Right lobe of liver (tissue), 6 donors: ENCODE measurements at regions not wholly inside any gene's neighbourhood (a gene's known extent, or its start where the extent isn't known, plus 50 kb on each side); places are given as distances from the start of the nearest gene placed in this dataset.

Source experiments
- ATAC-seq, 4 donors: fragments of 200-7000 bp; cut with Tn5 transposase; one replicate each; pipeline ENCODE4 v1.9.1; 2020; ENCODE audit warnings: mild to moderate bottlenecking in 4 of 4, moderate library complexity in 4 of 4
- DNase-seq, 3 donors: peaks; one replicate each; pipeline ENCODE4 v3.0.0-alpha.2; 2020
- H3K27ac ChIP-seq, 3 donors: fragments of 200-600 bp; one replicate each; pipeline ENCODE4 v1.8.0; 2022
- H3K27me3 ChIP-seq, 2 donors: fragments of 200-600 bp; one replicate each; pipeline ENCODE4 v1.8.0; 2022
- H3K36me3 ChIP-seq, 4 donors: fragments of 200-600 bp; sonication (generic) in 1 of 4; one replicate each; pipeline versions ENCODE4 v1.5.1 to v1.8.0; 2017 to 2022; ENCODE audit warnings: control low read depth in 1 of 4
- H3K4me1 ChIP-seq, 4 donors: fragments of 200-600 bp; sonication (generic) in 1 of 4; one replicate each; pipeline versions ENCODE4 v1.5.1 to v1.8.0; 2017 to 2022; ENCODE audit warnings: control low read depth in 1 of 4
- H3K4me3 ChIP-seq, 3 donors: fragments of 200-600 bp; one replicate each; pipeline ENCODE4 v1.8.0; 2022
- H3K9me3 ChIP-seq, 4 donors: fragments of 200-600 bp; sonication (generic) in 1 of 4; one replicate each; pipeline versions ENCODE4 v1.5.1 to v1.8.0; 2017 to 2022; ENCODE audit warnings: control low read depth in 1 of 4
- CTCF ChIP-seq, 4 donors: fragments of 200-600 bp in 3 of 4; fragments of 450-650 bp in 1 of 4; IDR thresholded peaks; one replicate each; pipeline versions ENCODE4 v1.5.1 to v1.8.0; 2016 to 2022; ENCODE audit warnings: antibody characterized with exemption in 4 of 4, mild to moderate bottlenecking in 2 of 4
- POLR2A ChIP-seq: fragments of 450-650 bp; IDR thresholded peaks from one replicate; pipeline ENCODE4 v1.6.1; 2017; ENCODE audit warnings: antibody characterized with exemption, mild to moderate bottlenecking
- WGBS: methylation state at CpG from one replicate; pipeline ENCODE4 v1.1.6; 2018; ENCODE audit warnings: low coverage, low lambda C conversion rate; ENCODE audit not compliant: insufficient coverage; ENCODE audit errors: missing lambda C conversion rate; 5-methylcytosine and 5-hydroxymethylcytosine counted together
- intact Hi-C, 2 donors: fragments of 100-400 bp; cut with DNase I; formaldehyde crosslinking; loops; one replicate each; pipeline versions ENCODE4 v1.11.2 to v1.14.1; 2022
- donor health status: DM: no; HTN: yes; CAD: no.
- donor health status: DM: no; HTN: no; CAD: no.
- donor health status: DM: no; HTN: no; CAD: no.
- donor health status: DM: no; HTN: yes; CAD: no.
- donor health status: DM: no; HTN: yes; CAD: no.

- peak in 2 of 4 donors; percentile 38 to 39 for ATAC-seq
- H3K4me1 ChIP-seq: no peaks in the 10 kb centered on the region
Observed at GRCh38 chr2:82282111-82282882, 1977.7 kb upstream of the LRRTM1 start.

GRCh38 chr2:82279367-82279766, 1974.8 kb upstream of the LRRTM1 start:
- Histone ChIP-seq H3K4me1 (no peaks in the 10 kb centered on the region), H3K4me3 (no peak overlapping the region), H3K36me3 (no peaks in the 10 kb centered on the region), H3K27ac (no peak overlapping the region), H3K9me3 (no peaks in the 10 kb centered on the region), H3K27me3 (no peaks in the 10 kb centered on the region)
- ATAC-seq: peak in 1 of 4 donors; percentile 30
- 43% methylated on average over 1 of the region's 1 CpG for WGBS
- no peak for DNase-seq
- TF ChIP-seq CTCF (IDR thresholded peaks at IDR 0.05) (no peak), POLR2A (no peak)
- intact Hi-C loops: no loop called here

More at GRCh38 chr2:82282111-82282882, 1977.7 kb upstream of the LRRTM1 start:
- 53% methylated on average over 4 of the region's 16 CpGs for WGBS
- no peak for TF ChIP-seq POLR2A
- TF ChIP-seq CTCF (IDR thresholded peaks at IDR 0.05): peak in 3 of 4 donors; percentile 27 to 49 (median 37)
- Histone ChIP-seq H3K4me3 (no peak overlapping the region), H3K36me3 (no peaks in the 10 kb centered on the region), H3K9me3 (no peaks in the 10 kb centered on the region), H3K27ac (no peak overlapping the region), H3K27me3 (no peaks in the 10 kb centered on the region)
- intact Hi-C loops: no loop called here
- peak in 1 of 3 donors; percentile 40 for DNase-seq

GRCh38 chr2:82278416-82278815, 1973.9 kb upstream of the LRRTM1 start:
- intact Hi-C loops: no loop called here
- DNase-seq (no peak), ATAC-seq (no peak)
- no peaks in the 10 kb centered on the region for H3K4me1 ChIP-seq
- H3K4me3 ChIP-seq: no peak overlapping the region
- H3K27ac ChIP-seq: no peak overlapping the region
- 54% methylated on average over 1 of the region's 1 CpG for WGBS
- H3K9me3 ChIP-seq: no peaks in the 10 kb centered on the region
- no peaks in the 10 kb centered on the region for H3K36me3 ChIP-seq
- no peaks in the 10 kb centered on the region for H3K27me3 ChIP-seq
- TF ChIP-seq POLR2A (no peak), CTCF (IDR thresholded peaks at IDR 0.05) (no peak)

GRCh38 chr2:82275599-82275998, 1971.0 kb upstream of the LRRTM1 start:
- 52% methylated on average over 2 of the region's 2 CpGs for WGBS
- ATAC-seq: no peak

More at GRCh38 chr2:82275599-82275998, 1971.0 kb upstream of the LRRTM1 start:
- no peak for DNase-seq
- Histone ChIP-seq H3K27me3 (no peaks in the 10 kb centered on the region), H3K36me3 (no peaks in the 10 kb centered on the region), H3K4me1 (no peaks in the 10 kb centered on the region), H3K27ac (no peak overlapping the region), H3K9me3 (no peaks in the 10 kb centered on the region), H3K4me3 (no peak overlapping the region)
- TF ChIP-seq CTCF (IDR thresholded peaks at IDR 0.05) (no peak), POLR2A (no peak)
- intact Hi-C loops: no loop called here
